Osteoblast (primary cell): ENCODE measurements at regions not wholly inside any gene's neighbourhood (a gene's known extent, or its start where the extent isn't known, plus 50 kb on each side); places are given as distances from the start of the nearest gene placed in this dataset. TPM values are rescaled to one million over a fixed set of nuclear protein-coding genes. Genes with fewer than 3 reads are reported as not detected.

Source experiments
- DNase-seq: peaks from one replicate; pipeline ENCODE4 v3.0.0; 2011; ENCODE audit warnings: low spot score, mixed read lengths; ENCODE audit not compliant: insufficient read length; ENCODE audit errors: missing footprints
- H2AFZ ChIP-seq: 2 replicates; pipeline ENCODE4 v1.6.0; 2011; ENCODE audit warnings: mild to moderate bottlenecking, low read length
- H3K27ac ChIP-seq: 2 replicates; pipeline ENCODE4 v1.5.1; 2011; ENCODE audit warnings: mild to moderate bottlenecking, low read depth, low read length, moderate library complexity
- H3K27me3 ChIP-seq: 2 replicates; pipeline ENCODE4 v1.6.0; 2012; ENCODE audit warnings: mild to moderate bottlenecking, control low read depth, inconsistent platforms, low read length, moderate library complexity; ENCODE audit not compliant: insufficient read depth
- H3K36me3 ChIP-seq: 2 replicates; pipeline ENCODE4 v1.5.1; 2011; ENCODE audit warnings: mild to moderate bottlenecking, low read length, control low read depth, moderate library complexity; ENCODE audit not compliant: insufficient read depth
- H3K4me1 ChIP-seq: 2 replicates; pipeline ENCODE4 v1.5.1; 2011; ENCODE audit warnings: mild to moderate bottlenecking, low read length, control low read depth, moderate library complexity; ENCODE audit not compliant: insufficient read depth
- H3K4me2 ChIP-seq: 2 replicates; pipeline ENCODE4 v1.6.0; 2011; ENCODE audit warnings: mild to moderate bottlenecking, low read length; ENCODE audit not compliant: insufficient read depth
- H3K4me3 ChIP-seq: fragments of 200-600 bp; sonication (generic); 3 replicates; pipeline ENCODE4 v1.5.1; 2012; ENCODE audit warnings: mild to moderate bottlenecking, low read length, inconsistent platforms; ENCODE audit not compliant: insufficient read depth
- H3K79me2 ChIP-seq: 2 replicates; pipeline ENCODE4 v1.6.0; 2012; ENCODE audit warnings: mild to moderate bottlenecking, low read length, control low read depth, inconsistent platforms; ENCODE audit not compliant: insufficient read depth
- H3K9me3 ChIP-seq: 2 replicates; pipeline ENCODE4 v1.5.1; 2011; ENCODE audit warnings: low read depth, low read length, control low read depth
- H4K20me1 ChIP-seq: 2 replicates; pipeline ENCODE4 v1.6.0; 2012; ENCODE audit warnings: mild to moderate bottlenecking, low read length, control low read depth; ENCODE audit not compliant: insufficient read depth
- CTCF ChIP-seq: IDR thresholded peaks from 2 replicates; pipeline ENCODE4 v1.5.1; 2011; ENCODE audit warnings: mild to moderate bottlenecking, low read depth, low read length, moderate library complexity; ENCODE audit errors: extremely low read depth
- small RNA-seq: library from RNA; depleted of rRNA; stranded (forward); fragments of <200 nt; gene quantifications from one replicate; pipeline ENCODE3, GENCODE V24; 2012

- no peak for TF ChIP-seq CTCF
- peaks cover 7% of the 10 kb centered on the region for H3K4me1 ChIP-seq
- H3K36me3 ChIP-seq, result no peaks in the 10 kb centered on the region
- no peak overlapping the region for H2AFZ ChIP-seq
- H3K27me3 ChIP-seq, result no peaks in the 10 kb centered on the region
- H3K27ac ChIP-seq, result no peak overlapping the region
- DNase-seq, result peak; percentile 62
- no peak overlapping the region for H3K4me2 ChIP-seq
- H3K9me3 ChIP-seq, result no peaks in the 10 kb centered on the region
- H4K20me1 ChIP-seq, result no peaks in the 10 kb centered on the region
- no peaks in the 10 kb centered on the region for H3K79me2 ChIP-seq
- H3K4me3 ChIP-seq, result no peak overlapping the region
Measured at GRCh38 chr1:29380532-29380931, 144.2 kb downstream of the PTPRU start.

GRCh38 chr1:29379443-29380073, 143.2 kb downstream of the PTPRU start:
- no peaks in the 10 kb centered on the region for H4K20me1 ChIP-seq
- H3K79me2 ChIP-seq, result no peaks in the 10 kb centered on the region
- no peak overlapping the region for H3K4me3 ChIP-seq
- no peak overlapping the region for H2AFZ ChIP-seq
- H3K9me3 ChIP-seq, result no peaks in the 10 kb centered on the region
- DNase-seq, result no peak
- no peaks in the 10 kb centered on the region for H3K36me3 ChIP-seq
- no peak overlapping the region for H3K27ac ChIP-seq
- H3K4me2 ChIP-seq, result no peak overlapping the region
- peak; percentile 66 for TF ChIP-seq CTCF
- no peaks in the 10 kb centered on the region for H3K27me3 ChIP-seq
- H3K4me1 ChIP-seq, result peaks cover 7% of the 10 kb centered on the region

Small RNA genes lying in the stretch of these regions (small RNA-seq; reads per million reads assigned to genes)
- not detected for gene AL021921.1
